Omental fat pad (tissue), 3 donors: ENCODE measurements at regions not wholly inside any gene's neighbourhood (a gene's known extent, or its start where the extent isn't known, plus 50 kb on each side); places are given as distances from the start of the nearest gene placed in this dataset.

ENCODE experiments used
- ATAC-seq: fragments of 150-250 bp; one replicate; pipeline ENCODE4 v1.9.1; 2016; ENCODE audit warnings: mild to moderate bottlenecking, moderate library complexity; ENCODE audit not compliant: low FRiP score
- DNase-seq: peaks from one replicate; pipeline ENCODE4 v3.0.0-alpha.2; 2019; ENCODE audit warnings: low spot score
- CTCF ChIP-seq, 3 donors: fragments of 450-650 bp; IDR thresholded peaks; one replicate each; pipeline ENCODE4 v1.5.1; 2016 to 2017; ENCODE audit warnings: antibody characterized with exemption in 3 of 3, mild to moderate bottlenecking in 3 of 3, moderate library complexity in 2 of 3

DNA sequence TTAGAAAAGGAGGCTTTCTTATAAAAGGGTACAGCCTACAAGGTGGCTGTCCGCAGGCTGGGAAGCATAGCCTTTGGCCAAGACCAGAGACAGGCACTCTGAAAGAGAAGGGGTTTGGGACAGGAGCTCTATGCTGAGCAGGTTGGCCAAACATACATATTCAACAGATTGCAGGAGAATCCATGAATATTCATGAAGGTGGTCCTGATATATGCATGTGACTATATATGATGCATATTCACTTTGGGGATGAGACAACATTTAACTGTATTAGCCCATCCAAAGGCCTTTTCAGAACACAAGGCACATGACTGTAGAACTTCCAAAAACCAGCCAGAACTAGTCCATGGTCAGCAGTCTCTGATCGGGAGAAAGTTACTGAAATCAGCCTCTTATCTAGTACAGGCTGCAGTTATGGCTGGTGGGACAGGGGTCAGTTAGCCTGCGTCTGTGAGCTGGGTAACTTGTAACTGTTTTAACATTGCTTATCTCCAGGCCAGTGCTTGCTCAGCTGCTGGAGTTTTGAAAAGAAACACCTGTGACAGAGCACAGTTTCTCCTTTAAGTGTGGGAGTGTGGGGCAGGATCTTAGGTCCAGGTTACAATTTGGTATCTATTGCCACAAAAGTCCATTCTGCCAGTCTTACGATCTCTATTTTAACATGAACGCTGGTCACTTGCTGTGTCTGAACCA is 924.2 kb downstream of the UQCRFS1 start:
- DNase-seq (no peak), ATAC-seq (no peak)
- TF ChIP-seq CTCF (IDR thresholded peaks at IDR 0.05) = no peak

DNA sequence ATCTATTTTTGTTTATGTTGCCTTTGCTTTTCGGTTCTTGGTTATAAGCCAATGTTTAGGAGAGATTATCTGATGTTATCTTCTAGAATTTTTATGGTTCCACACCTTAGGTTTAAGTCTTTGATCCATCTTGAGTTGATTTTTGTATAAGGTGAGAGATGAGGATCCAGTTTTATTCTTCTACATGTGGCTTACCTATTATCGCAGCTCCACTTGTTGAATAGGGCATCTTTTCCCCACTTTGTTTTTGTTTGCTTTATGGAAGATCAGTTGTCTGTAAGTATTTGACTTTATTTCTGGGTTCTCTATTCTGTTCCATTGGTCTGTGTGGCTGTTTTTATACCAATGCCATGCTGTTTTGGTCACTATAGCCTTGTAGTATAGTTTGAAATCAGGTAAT is 927.0 kb downstream of the UQCRFS1 start:
- ATAC-seq = no peak
- no peak for DNase-seq
- TF ChIP-seq CTCF (IDR thresholded peaks at IDR 0.05) = no peak

DNA sequence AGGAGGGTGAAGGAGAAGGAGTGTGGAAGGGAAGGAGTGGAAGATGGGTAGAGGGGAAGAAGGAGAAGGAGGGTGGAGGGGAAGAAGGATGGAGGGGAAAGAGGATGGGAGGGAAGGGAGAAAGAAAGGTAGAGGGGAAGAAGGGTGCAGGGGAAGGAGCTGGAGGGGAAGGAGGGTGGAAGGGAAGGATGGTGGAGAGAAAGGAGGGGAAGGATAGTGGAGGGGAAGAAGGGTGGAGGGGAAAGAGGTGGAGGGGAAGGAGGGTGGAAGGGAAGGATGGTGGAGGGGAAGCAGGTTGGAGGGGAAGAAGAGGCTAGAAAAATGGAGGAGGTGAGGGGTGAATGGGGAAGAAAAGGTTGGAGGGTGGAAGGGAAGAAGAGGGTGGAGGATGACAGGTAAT is 927.9 kb downstream of the UQCRFS1 start:
- TF ChIP-seq CTCF (IDR thresholded peaks at IDR 0.05) = no peak
- DNase-seq = no peak
- ATAC-seq = no peak

DNA sequence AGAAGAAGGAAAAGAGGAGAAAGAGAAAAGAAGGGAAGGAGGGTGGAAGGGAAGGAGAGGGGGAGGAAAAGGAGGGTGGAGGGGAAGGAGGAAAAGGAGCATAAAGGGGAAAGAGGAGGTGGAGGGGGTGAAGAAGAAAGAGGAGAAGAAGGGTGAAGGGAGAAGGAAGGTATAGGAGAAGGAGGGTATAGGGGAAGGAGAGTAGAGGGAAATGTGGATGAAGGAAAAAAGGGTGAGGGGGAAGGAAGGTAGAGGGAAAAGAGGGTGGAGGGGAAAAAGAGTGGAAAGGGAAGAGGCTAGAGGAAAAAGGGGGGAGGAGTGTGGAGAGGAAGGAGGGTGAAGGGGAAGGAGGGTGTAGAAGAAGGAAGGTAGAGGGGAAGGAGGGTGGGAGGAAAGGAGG is 928.6 kb downstream of the UQCRFS1 start:
- ATAC-seq (no peak), DNase-seq (no peak)
- no peak for TF ChIP-seq CTCF (IDR thresholded peaks at IDR 0.05)

DNA sequence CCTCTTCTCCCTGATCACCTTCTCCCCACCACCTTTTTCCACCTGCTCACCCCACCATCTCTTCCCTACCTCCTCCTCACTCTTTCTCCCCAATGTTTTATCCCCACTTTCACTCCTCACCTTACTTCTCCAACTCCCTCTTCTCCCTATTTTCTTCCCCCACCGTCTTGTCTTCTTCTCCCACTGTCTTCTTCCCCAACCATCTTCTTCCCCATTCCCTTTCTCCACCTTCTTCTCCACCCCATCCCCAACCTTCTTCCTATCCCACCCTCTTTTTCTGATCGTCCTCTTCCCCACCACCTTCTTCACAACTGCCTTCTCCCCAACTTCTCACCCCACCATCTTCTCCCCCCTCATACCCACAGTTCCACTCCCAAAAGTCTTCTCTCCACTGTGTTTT is 929.4 kb downstream of the UQCRFS1 start:
- no peak for ATAC-seq
- DNase-seq = no peak
- no peak for TF ChIP-seq CTCF (IDR thresholded peaks at IDR 0.05)

DNA sequence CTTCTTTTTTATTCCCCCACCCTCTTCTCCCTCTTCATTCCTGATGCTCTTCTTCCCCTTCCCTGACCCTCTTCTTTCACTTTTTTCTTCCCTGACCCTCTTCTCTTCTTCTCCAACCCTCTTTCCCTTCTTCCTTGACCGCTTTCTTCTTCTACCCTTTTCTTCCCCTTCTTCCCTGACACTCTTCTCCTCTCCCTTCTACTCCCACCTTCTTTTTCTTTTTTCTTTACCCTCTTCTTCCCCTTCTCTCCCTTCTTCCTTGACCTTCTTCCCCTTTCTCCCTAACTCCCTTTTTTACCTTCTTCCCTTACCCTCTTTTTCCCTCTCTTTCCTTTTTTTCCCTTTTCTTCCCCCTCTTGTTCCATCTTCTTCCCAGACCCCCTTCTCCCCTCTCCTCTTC is 931.3 kb downstream of the UQCRFS1 start:
- ATAC-seq (no peak), DNase-seq (no peak)
- TF ChIP-seq CTCF (IDR thresholded peaks at IDR 0.05) = no peak

GRCh38 chr19:28264556-28264955 is 948.4 kb downstream of the UQCRFS1 start:
- ATAC-seq (no peak), DNase-seq (no peak)
- no peak for TF ChIP-seq CTCF (IDR thresholded peaks at IDR 0.05)
